Hepatocyte (in vitro differentiated cells): ENCODE measurements at regions not wholly inside any gene's neighbourhood (a gene's known extent, or its start where the extent isn't known, plus 50 kb on each side); places are given as distances from the start of the nearest gene placed in this dataset.

Source experiments
- EZH2 ChIP-seq: fragments of 200-600 bp; sonication (generic); IDR thresholded peaks from 2 replicates; pipeline ENCODE4 v1.6.1; 2016; ENCODE audit warnings: antibody characterized with exemption, mild to moderate bottlenecking, borderline replicate concordance
- EZH2phosphoT487 ChIP-seq: fragments of 200-600 bp; sonication (generic); IDR thresholded peaks from one replicate; pipeline ENCODE4 v1.6.1; 2018; ENCODE audit warnings: antibody characterized with exemption, mild to moderate bottlenecking, low read depth, moderate library complexity; ENCODE audit not compliant: unreplicated experiment, severe bottlenecking
- TF ChIP-seq, protein P1 (sequence below): fragments of 200-600 bp; sonication (generic); IDR thresholded peaks from 2 replicates; pipeline ENCODE4 v1.5.1; 2016; ENCODE audit warnings: antibody characterized with exemption, mild to moderate bottlenecking; ENCODE audit not compliant: poor library complexity

DNA sequence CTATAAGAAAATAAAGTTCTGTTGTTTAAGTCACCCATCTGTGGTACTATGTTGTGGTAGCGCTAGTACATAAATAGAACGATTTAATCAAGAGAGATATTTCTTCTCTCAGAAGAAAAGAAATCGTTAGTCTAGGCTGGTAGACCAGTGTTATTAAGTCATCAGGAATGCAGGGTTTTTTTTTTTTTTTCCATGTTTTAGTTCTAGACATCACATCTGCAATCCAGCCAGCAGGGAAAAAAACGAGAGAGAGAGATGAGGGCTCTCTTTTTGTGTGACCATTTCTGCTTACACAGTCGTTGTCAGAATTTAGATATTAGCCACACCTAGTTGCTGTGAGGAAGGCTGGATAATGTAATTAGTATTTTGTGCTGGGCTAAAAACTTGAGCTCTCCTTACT lies 417.4 kb downstream of the TMA16 start:
- TF ChIP-seq, protein P1, sequence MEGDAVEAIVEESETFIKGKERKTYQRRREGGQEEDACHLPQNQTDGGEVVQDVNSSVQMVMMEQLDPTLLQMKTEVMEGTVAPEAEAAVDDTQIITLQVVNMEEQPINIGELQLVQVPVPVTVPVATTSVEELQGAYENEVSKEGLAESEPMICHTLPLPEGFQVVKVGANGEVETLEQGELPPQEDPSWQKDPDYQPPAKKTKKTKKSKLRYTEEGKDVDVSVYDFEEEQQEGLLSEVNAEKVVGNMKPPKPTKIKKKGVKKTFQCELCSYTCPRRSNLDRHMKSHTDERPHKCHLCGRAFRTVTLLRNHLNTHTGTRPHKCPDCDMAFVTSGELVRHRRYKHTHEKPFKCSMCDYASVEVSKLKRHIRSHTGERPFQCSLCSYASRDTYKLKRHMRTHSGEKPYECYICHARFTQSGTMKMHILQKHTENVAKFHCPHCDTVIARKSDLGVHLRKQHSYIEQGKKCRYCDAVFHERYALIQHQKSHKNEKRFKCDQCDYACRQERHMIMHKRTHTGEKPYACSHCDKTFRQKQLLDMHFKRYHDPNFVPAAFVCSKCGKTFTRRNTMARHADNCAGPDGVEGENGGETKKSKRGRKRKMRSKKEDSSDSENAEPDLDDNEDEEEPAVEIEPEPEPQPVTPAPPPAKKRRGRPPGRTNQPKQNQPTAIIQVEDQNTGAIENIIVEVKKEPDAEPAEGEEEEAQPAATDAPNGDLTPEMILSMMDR = no peak
- TF ChIP-seq EZH2 (no peak), EZH2phosphoT487 (no peak)
